Colonic mucosa (tissue), 4 donors: ENCODE measurements at regions not wholly inside any gene's neighbourhood (a gene's known extent, or its start where the extent isn't known, plus 50 kb on each side); places are given as distances from the start of the nearest gene placed in this dataset.

Source experiments
- DNase-seq: peaks from one replicate; pipeline ENCODE4 v3.0.0-alpha.2; 2020
- H3K27ac ChIP-seq: fragments of 200-600 bp; one replicate; pipeline ENCODE4 v1.8.0; 2021
- H3K27me3 ChIP-seq: fragments of 200-600 bp; one replicate; pipeline ENCODE4 v1.8.0; 2021
- H3K36me3 ChIP-seq: fragments of 200-600 bp; one replicate; pipeline ENCODE4 v1.8.0; 2021
- H3K4me1 ChIP-seq: fragments of 200-600 bp; one replicate; pipeline ENCODE4 v1.8.0; 2021; ENCODE audit warnings: mild to moderate bottlenecking
- H3K4me3 ChIP-seq: fragments of 200-600 bp; one replicate; pipeline ENCODE4 v1.8.0; 2021
- H3K9ac ChIP-seq, 2 donors: one replicate each; pipeline ENCODE4 v1.7.0; 2013; ENCODE audit warnings: control low read depth in 2 of 2, low read depth in 2 of 2, low read length in 2 of 2
- H3K9me3 ChIP-seq: fragments of 200-600 bp; one replicate; pipeline ENCODE4 v1.8.0; 2021
- intact Hi-C: fragments of 100-400 bp; cut with DNase I; formaldehyde crosslinking; loops from one replicate; pipeline ENCODE4 v1.14.1; 2022
- TF ChIP-seq, protein P1 (sequence below): fragments of 200-600 bp; IDR thresholded peaks from one replicate; pipeline ENCODE4 v1.8.0; 2022; ENCODE audit warnings: antibody characterized with exemption, mild to moderate bottlenecking
- donor health status: healthy.
- donor health status: DM: no; HTN: no; CAD: no.
- donor health status: DM: no; HTN: no; CAD: no.

DNA sequence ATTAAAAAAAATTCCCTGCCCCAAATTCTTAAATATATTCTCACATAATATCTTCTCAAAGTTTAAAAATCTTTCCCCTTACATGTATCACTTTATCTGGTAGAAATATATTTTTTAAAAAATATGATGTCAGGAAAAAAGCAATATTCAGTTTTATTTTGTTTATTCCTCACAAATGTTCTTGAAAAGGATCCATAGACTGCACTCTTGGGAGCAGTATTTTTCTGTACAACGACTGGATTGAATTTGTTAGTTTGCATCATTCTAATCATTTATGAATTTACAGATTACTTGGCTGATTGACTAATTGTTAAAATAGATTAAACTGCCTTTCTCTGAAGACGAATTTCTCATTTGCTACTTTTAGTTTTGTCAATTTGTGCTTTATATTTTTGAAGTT lies 468.1 kb upstream of the NOVA1 start:
- no peak for DNase-seq
- intact Hi-C loops: no loop called here
- no peak overlapping the region for H3K4me3 ChIP-seq
- TF ChIP-seq, protein P1, sequence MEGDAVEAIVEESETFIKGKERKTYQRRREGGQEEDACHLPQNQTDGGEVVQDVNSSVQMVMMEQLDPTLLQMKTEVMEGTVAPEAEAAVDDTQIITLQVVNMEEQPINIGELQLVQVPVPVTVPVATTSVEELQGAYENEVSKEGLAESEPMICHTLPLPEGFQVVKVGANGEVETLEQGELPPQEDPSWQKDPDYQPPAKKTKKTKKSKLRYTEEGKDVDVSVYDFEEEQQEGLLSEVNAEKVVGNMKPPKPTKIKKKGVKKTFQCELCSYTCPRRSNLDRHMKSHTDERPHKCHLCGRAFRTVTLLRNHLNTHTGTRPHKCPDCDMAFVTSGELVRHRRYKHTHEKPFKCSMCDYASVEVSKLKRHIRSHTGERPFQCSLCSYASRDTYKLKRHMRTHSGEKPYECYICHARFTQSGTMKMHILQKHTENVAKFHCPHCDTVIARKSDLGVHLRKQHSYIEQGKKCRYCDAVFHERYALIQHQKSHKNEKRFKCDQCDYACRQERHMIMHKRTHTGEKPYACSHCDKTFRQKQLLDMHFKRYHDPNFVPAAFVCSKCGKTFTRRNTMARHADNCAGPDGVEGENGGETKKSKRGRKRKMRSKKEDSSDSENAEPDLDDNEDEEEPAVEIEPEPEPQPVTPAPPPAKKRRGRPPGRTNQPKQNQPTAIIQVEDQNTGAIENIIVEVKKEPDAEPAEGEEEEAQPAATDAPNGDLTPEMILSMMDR: no peak
- H3K36me3 ChIP-seq: no peaks in the 10 kb centered on the region
- H3K9me3 ChIP-seq: no peaks in the 10 kb centered on the region
- no peak overlapping the region for H3K27ac ChIP-seq
- no peaks in the 10 kb centered on the region for H3K4me1 ChIP-seq
- no peaks in the 10 kb centered on the region for H3K27me3 ChIP-seq
- no peak overlapping the region for H3K9ac ChIP-seq

DNA sequence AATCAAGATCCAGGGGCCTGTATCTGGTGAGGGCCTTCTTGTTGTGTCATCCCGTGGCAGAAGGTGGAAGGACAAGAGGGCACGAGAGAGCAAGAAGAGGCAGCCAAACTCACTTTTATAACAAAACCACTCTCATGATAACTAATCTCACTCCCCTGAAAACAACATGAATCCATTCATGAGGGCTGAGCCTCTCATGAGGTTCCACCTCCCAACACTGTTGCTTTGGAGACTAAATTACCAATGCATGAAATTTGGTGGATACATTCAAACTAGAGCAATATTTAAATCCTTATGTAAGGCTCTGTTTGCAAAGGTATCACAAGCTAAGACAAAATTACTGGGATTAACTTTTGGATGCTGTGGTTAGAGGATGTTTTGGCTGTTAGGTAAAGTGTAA lies 470.1 kb upstream of the NOVA1 start:
- Histone ChIP-seq H3K27ac (no peak overlapping the region), H3K9me3 (no peaks in the 10 kb centered on the region), H3K4me3 (no peak overlapping the region), H3K9ac (no peak overlapping the region), H3K36me3 (no peaks in the 10 kb centered on the region), H3K27me3 (no peaks in the 10 kb centered on the region), H3K4me1 (no peaks in the 10 kb centered on the region)
- TF ChIP-seq, protein P1: no peak
- intact Hi-C loops: no loop called here
- DNase-seq: no peak

- H3K9ac ChIP-seq: no peak overlapping the region
- no peaks in the 10 kb centered on the region for H3K36me3 ChIP-seq
- H3K4me3 ChIP-seq: no peak overlapping the region
- intact Hi-C loops: no loop called here
- no peaks in the 10 kb centered on the region for H3K9me3 ChIP-seq
- H3K27ac ChIP-seq: no peak overlapping the region
- no peaks in the 10 kb centered on the region for H3K27me3 ChIP-seq
- TF ChIP-seq, protein P1: no peak
- DNase-seq: no peak
- H3K4me1 ChIP-seq: no peaks in the 10 kb centered on the region
Observed at GRCh38 chr14:27072589-27072988, 474.8 kb upstream of the NOVA1 start.

GRCh38 chr14:27075503-27075902 lies 477.7 kb upstream of the NOVA1 start:
- no peak for DNase-seq
- Histone ChIP-seq H3K4me3 (no peak overlapping the region), H3K9me3 (no peaks in the 10 kb centered on the region), H3K27ac (no peak overlapping the region), H3K9ac (no peak overlapping the region), H3K27me3 (no peaks in the 10 kb centered on the region), H3K36me3 (no peaks in the 10 kb centered on the region), H3K4me1 (no peaks in the 10 kb centered on the region)
- intact Hi-C loops: no loop called here
- TF ChIP-seq, protein P1: no peak

GRCh38 chr14:27077214-27077613 lies 479.4 kb upstream of the NOVA1 start:
- no peak for DNase-seq
- H3K4me3 ChIP-seq: no peak overlapping the region
- TF ChIP-seq, protein P1: no peak

GRCh38 chr14:27077710-27078109 lies 479.9 kb upstream of the NOVA1 start:
- Histone ChIP-seq H3K9ac (no peak overlapping the region), H3K9me3 (no peaks in the 10 kb centered on the region), H3K4me3 (no peak overlapping the region), H3K36me3 (no peaks in the 10 kb centered on the region), H3K27me3 (no peaks in the 10 kb centered on the region), H3K27ac (no peak overlapping the region), H3K4me1 (no peaks in the 10 kb centered on the region)
- DNase-seq: no peak
- intact Hi-C loops: no loop called here
- TF ChIP-seq, protein P1: no peak

More at GRCh38 chr14:27077214-27077613, 479.4 kb upstream of the NOVA1 start:
- no peaks in the 10 kb centered on the region for H3K4me1 ChIP-seq
- H3K36me3 ChIP-seq: no peaks in the 10 kb centered on the region
- intact Hi-C loops: no loop called here
- no peak overlapping the region for H3K27ac ChIP-seq
- H3K27me3 ChIP-seq: no peaks in the 10 kb centered on the region
- H3K9me3 ChIP-seq: no peaks in the 10 kb centered on the region
- no peak overlapping the region for H3K9ac ChIP-seq
